HG02759 (cell line): ENCODE measurements at regions not wholly inside any gene's neighbourhood (a gene's known extent, or its start where the extent isn't known, plus 50 kb on each side); places are given as distances from the start of the nearest gene placed in this dataset.

Experiments used
- ATAC-seq: cut with Tn5 transposase; IDR thresholded peaks from one replicate; pipeline ENCODE4 v1.9.1; 2021; ENCODE audit warnings: mild to moderate bottlenecking, moderate library complexity; ENCODE audit not compliant: unreplicated experiment

- no peak for ATAC-seq
Measured at GRCh38 chr13:80612804-80613203, 271.9 kb upstream of the SPRY2 start.

GRCh38 chr13:80611310-80611709 is 270.4 kb upstream of the SPRY2 start:
- no peak for ATAC-seq

- ATAC-seq = no peak
Measured at GRCh38 chr13:80605716-80606115, 264.8 kb upstream of the SPRY2 start.

- no peak for ATAC-seq
Measured at GRCh38 chr13:80605011-80605410, 264.1 kb upstream of the SPRY2 start.

- no peak for ATAC-seq
Measured at GRCh38 chr13:80604098-80604497, 263.2 kb upstream of the SPRY2 start.

GRCh38 chr13:80603351-80603750 is 262.4 kb upstream of the SPRY2 start:
- no peak for ATAC-seq

GRCh38 chr13:80599765-80600164 is 258.8 kb upstream of the SPRY2 start:
- no peak for ATAC-seq

- no peak for ATAC-seq
Measured at GRCh38 chr13:80598189-80598588, 257.3 kb upstream of the SPRY2 start.

- no peak for ATAC-seq
Measured at GRCh38 chr13:80591976-80592740, 251.2 kb upstream of the SPRY2 start.

- ATAC-seq = no peak
Measured at GRCh38 chr13:80590551-80590950, 249.6 kb upstream of the SPRY2 start.

- ATAC-seq = no peak
Measured at GRCh38 chr13:80586356-80586755, 245.4 kb upstream of the SPRY2 start.

- ATAC-seq = no peak
Measured at GRCh38 chr13:80585531-80585930, 244.6 kb upstream of the SPRY2 start.

GRCh38 chr13:80584785-80585184 is 243.9 kb upstream of the SPRY2 start:
- no peak for ATAC-seq

- ATAC-seq = no peak
Measured at GRCh38 chr13:80584306-80584705, 243.4 kb upstream of the SPRY2 start.

- no peak for ATAC-seq
Measured at GRCh38 chr13:80577926-80578670, 237.2 kb upstream of the SPRY2 start.

GRCh38 chr13:80577285-80577684 is 236.4 kb upstream of the SPRY2 start:
- ATAC-seq = no peak

GRCh38 chr13:80574113-80574850 is 233.4 kb upstream of the SPRY2 start:
- no peak for ATAC-seq

- ATAC-seq = no peak
Measured at GRCh38 chr13:80572923-80573316, 232.0 kb upstream of the SPRY2 start.

- ATAC-seq = no peak
Measured at GRCh38 chr13:80572308-80572922, 231.5 kb upstream of the SPRY2 start.

- ATAC-seq = no peak
Measured at GRCh38 chr13:80571346-80572307, 230.7 kb upstream of the SPRY2 start.
